ENCODE measurements at regions not wholly inside any gene's neighbourhood (a gene's known extent, or its start where the extent isn't known, plus 50 kb on each side); places are given as distances from the start of the nearest gene placed in this dataset.

GRCh38 chr6:101276066-101276465 lies 117.4 kb upstream of the GRIK2 start (continued):
- TF ChIP-seq CTCF (IDR thresholded peaks at IDR 0.05; ENCODE audit: low read depth, low read length, missing input control), result no peak
- no peak for TF ChIP-seq ZBTB33 (IDR thresholded peaks at IDR 0.05)

- Histone ChIP-seq H3K4me3 (ENCODE audit: low read depth in 1 of 3, low read length in 3 of 3) (no peak overlapping the region), H3K36me3 (ENCODE audit: control insufficient read depth in 4 of 4, insufficient read depth in 3 of 4, low read depth in 1 of 4, low read length in 3 of 4) (no peaks in the 10 kb centered on the region), H3K4me1 (ENCODE audit: control insufficient read depth in 4 of 4, insufficient read depth in 4 of 4, low read length in 3 of 4) (no peaks in the 10 kb centered on the region), H3K27me3 (ENCODE audit: control insufficient read depth in 4 of 4, insufficient read depth in 4 of 4, low read length in 3 of 4) (no peaks in the 10 kb centered on the region), H3K9ac (ENCODE audit: low read depth in 1 of 2, low read length in 2 of 2) (no peak overlapping the region), H3K9me3 (ENCODE audit: control insufficient read depth in 4 of 4, low read length in 3 of 4) (no peaks in the 10 kb centered on the region), H3K27ac (ENCODE audit: low read depth in 1 of 2, low read length in 2 of 2) (no peak overlapping the region)
- no peak for DNase-seq (ENCODE audit: low spot score)
- TF ChIP-seq YY1 (IDR thresholded peaks at IDR 0.05), result no peak
- no peak for TF ChIP-seq MAX (IDR thresholded peaks at IDR 0.05)
- TF ChIP-seq CTCF (IDR thresholded peaks at IDR 0.05; ENCODE audit: low read depth, low read length, missing input control), result no peak
- TF ChIP-seq ATF3 (IDR thresholded peaks at IDR 0.05), result no peak
- TF ChIP-seq REST (IDR thresholded peaks at IDR 0.05), result no peak
- TF ChIP-seq FOXA1 (IDR thresholded peaks at IDR 0.05), result no peak
- TF ChIP-seq EGR1 (IDR thresholded peaks at IDR 0.05; ENCODE audit: low read depth in 2 of 2), result no peak
- TF ChIP-seq RAD21 (IDR thresholded peaks at IDR 0.05), result no peak
- TF ChIP-seq GABPA (IDR thresholded peaks at IDR 0.05 in 1 of 2, conservative IDR thresholded peaks at IDR 0.05 in 1 of 2), result no peak
Observed at GRCh38 chr6:101279410-101279809, 114.1 kb upstream of the GRIK2 start.
